MG63 (cell line): ENCODE measurements at regions not wholly inside any gene's neighbourhood (a gene's known extent, or its start where the extent isn't known, plus 50 kb on each side); places are given as distances from the start of the nearest gene placed in this dataset.
"Not testable (repeated sequence)": the region's sequence is repeated elsewhere in the genome, so short reads cannot be mapped to it uniquely, and the experiment has no call there.

Experiments used
- DNase-seq: peaks from one replicate; pipeline ENCODE4 v3.0.0-alpha.2; 2020
- H3K27me3 ChIP-seq: fragments of 250-450 bp; sonication (Bioruptor Pico); 2 replicates; pipeline ENCODE4 v1.5.1; 2020; ENCODE audit warnings: mild to moderate bottlenecking, moderate library complexity
- H3K36me3 ChIP-seq: fragments of 250-450 bp; sonication (Bioruptor Pico); 2 replicates; pipeline ENCODE4 v1.5.1; 2020; ENCODE audit warnings: mild to moderate bottlenecking, moderate library complexity
- H3K4me3 ChIP-seq: fragments of 250-450 bp; sonication (Bioruptor Pico); 2 replicates; pipeline ENCODE4 v1.5.1; 2020; ENCODE audit warnings: mild to moderate bottlenecking, moderate library complexity
- H3K9me3 ChIP-seq: fragments of 250-450 bp; sonication (Bioruptor Pico); 2 replicates; pipeline ENCODE4 v1.5.1; 2020; ENCODE audit warnings: mild to moderate bottlenecking, moderate library complexity

DNA sequence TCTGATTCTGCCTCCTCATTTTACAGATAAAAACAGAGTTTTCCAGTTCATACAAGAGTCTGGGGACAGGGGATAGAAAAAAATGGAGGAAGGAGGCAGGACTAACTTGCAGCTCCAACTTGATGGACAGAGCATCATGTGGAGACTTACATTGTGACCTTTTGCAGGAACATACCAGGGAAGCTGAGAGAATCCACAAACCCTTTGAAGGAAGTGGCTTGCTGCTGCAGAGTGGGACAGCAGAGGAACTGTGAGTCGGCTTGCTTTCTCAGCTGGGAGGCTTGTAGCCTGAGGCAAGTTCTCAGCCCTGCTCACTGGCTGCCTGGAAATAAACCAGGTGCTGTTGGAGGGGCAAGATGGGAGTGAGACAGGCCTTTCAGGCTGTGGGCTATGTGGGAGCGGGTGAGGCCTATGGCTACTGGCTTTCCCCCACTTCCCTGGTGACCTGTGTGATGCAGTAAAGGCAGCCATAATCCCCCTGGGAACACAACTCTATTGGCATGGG is 614.4 kb downstream of the KCTD12 start:
- no peak overlapping the region for H3K4me3 ChIP-seq
- H3K36me3 ChIP-seq: no peaks in the 10 kb centered on the region
- no peak for DNase-seq
- no peaks in the 10 kb centered on the region for H3K27me3 ChIP-seq
- no peaks in the 10 kb centered on the region for H3K9me3 ChIP-seq

DNA sequence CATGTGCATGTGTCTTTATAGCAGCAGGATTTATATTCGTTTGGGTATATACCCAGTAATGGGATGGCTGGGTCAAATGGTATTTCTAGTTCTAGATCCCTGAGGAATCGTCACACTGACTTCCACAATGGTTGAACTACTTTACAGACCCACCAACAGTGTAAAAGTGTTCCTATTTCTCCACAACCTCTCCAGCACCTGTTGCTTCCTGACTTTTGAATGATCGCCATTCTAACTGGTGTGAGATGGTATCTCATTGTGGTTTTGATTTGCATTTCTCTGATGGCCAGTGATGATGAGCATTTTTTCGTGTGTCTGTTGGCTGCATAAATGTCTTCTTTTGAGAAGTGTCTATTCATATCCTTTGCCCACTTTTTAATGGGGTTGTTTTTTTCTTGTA is 617.9 kb downstream of the KCTD12 start:
- not testable (repeated sequence) for H3K27me3 ChIP-seq, H3K4me3 ChIP-seq, H3K9me3 ChIP-seq, DNase-seq, H3K36me3 ChIP-seq

DNA sequence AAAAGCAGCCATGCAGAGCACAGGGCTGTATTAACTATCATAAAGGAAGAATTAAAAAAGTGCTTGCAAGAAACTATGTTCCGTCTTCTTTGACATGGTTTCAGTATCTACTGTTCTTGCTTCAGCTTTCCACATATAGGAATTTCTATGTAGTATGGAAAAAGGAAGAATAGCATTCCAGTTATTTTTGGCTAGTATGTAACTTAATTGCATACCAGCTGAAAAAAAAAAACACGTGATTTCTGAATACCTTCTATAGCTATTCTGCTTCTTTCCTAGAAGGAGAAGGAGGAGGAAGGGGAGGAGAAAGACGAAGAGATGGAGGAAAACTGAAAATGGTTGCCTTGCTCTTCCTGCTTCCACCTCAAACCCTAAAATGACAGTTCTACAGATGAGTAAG is 619.0 kb downstream of the KCTD12 start:
- Histone ChIP-seq H3K36me3 (no peaks in the 10 kb centered on the region), H3K9me3 (no peaks in the 10 kb centered on the region; the same call in 1 of the 2 replicates), H3K4me3 (no peak overlapping the region), H3K27me3 (no peaks in the 10 kb centered on the region)
- DNase-seq: no peak

DNA sequence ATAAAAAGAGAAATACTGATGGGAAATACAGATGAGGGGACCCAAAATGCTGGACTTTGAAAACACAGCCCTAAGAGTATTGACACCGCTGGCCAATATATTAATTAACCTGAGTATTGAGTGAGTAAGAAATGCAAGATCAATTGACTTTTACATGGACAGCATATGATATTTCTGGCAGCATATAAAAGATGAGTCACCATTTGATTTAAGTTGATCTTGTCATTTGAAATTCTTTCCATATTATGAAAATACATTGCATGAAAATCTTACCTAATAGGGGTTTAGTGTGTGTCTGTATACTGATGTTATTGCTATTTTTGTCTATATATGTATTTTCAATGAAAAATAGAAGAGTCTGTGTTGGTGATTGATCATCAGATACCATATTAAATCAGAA is 619.6 kb downstream of the KCTD12 start:
- DNase-seq: no peak
- Histone ChIP-seq H3K27me3 (no peaks in the 10 kb centered on the region), H3K36me3 (no peaks in the 10 kb centered on the region), H3K9me3 (no peaks in the 10 kb centered on the region; the same call in 1 of the 2 replicates), H3K4me3 (no peak overlapping the region)

DNA sequence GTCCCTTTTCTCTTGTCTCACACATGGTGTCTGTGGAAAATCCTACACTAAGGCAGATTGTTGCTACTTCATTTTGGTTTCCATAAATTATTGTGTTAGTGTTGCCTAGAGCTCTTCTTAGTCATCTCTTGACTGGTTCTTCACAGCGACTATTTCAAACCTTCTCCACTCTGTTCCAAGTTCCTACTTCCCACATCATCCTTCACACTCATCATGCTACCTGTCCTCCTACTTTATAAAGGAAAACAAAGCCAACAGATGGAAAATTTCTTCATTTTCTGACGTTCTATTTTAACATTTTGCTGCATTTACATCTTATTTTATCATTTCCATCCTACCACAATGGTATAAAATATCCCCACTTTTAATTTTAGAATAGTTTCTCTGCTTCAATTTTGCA is 614.1 kb downstream of the LMO7 start:
- DNase-seq: no peak
- no peaks in the 10 kb centered on the region for H3K27me3 ChIP-seq
- no peaks in the 10 kb centered on the region for H3K36me3 ChIP-seq
- H3K4me3 ChIP-seq: no peak overlapping the region
- no peaks in the 10 kb centered on the region for H3K9me3 ChIP-seq

DNA sequence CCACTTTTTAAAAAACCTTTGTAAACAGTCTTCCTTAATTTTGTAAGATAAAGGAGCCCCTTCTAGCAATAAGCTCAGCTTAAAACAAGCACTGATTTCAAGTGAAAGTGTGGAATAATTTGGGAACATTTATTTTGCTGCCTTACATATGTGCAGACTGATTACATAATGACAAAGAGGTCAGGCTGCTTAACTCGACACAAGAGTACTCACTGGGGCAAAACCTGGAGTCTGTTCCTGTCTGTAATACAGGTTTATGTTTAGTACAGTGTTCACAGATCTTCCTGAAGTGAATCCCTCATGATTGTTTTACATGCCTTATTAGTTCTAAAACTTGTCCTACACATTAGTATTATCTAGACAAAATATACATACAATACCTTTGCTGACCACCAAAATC is 609.8 kb downstream of the LMO7 start:
- Histone ChIP-seq H3K27me3 (no peaks in the 10 kb centered on the region), H3K36me3 (no peaks in the 10 kb centered on the region), H3K9me3 (no peaks in the 10 kb centered on the region), H3K4me3 (no peak overlapping the region)
- DNase-seq: no peak

DNA sequence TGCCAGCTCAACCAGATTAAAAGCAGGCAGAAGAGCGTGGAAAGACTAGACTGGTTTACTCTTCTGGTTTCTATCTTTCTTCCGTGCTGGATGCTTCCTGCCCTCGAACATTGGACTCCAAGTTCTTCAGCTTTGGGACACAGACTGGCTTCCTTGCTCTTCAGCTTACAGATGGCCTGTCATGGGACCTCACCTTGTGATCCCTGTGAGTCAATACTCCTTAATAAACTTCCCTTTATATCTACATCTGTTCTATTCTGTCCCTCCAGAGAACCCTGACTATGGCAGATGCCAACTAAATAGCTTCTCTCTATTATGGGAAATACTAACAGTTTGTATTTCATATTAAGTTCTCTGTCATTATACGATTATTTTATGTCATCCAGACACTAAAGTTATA is 609.1 kb downstream of the LMO7 start:
- no peaks in the 10 kb centered on the region for H3K27me3 ChIP-seq
- DNase-seq: no peak
- no peak overlapping the region for H3K4me3 ChIP-seq
- no peaks in the 10 kb centered on the region for H3K9me3 ChIP-seq
- no peaks in the 10 kb centered on the region for H3K36me3 ChIP-seq

DNA sequence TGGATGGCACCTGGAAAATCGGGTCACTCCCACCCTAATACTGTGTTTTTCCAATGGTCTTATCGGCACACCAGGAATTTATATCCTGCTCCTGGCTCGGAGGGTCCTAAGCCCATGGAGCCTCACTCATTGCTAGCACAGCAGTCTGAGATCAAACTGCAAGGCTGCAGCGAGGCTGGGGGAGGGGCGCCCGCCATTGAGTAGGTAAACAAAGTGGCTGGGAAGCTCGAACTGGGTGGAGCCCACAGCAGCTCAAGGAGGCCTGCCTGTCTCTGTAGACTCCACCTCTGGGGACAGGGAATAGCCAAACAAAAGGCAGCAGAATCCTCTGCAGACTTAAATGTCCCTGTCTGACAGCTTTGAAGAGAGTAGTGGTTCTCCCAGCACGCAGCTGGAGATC is 607.0 kb downstream of the LMO7 start:
- not testable (repeated sequence) for H3K4me3 ChIP-seq, H3K27me3 ChIP-seq, H3K36me3 ChIP-seq, DNase-seq, H3K9me3 ChIP-seq

DNA sequence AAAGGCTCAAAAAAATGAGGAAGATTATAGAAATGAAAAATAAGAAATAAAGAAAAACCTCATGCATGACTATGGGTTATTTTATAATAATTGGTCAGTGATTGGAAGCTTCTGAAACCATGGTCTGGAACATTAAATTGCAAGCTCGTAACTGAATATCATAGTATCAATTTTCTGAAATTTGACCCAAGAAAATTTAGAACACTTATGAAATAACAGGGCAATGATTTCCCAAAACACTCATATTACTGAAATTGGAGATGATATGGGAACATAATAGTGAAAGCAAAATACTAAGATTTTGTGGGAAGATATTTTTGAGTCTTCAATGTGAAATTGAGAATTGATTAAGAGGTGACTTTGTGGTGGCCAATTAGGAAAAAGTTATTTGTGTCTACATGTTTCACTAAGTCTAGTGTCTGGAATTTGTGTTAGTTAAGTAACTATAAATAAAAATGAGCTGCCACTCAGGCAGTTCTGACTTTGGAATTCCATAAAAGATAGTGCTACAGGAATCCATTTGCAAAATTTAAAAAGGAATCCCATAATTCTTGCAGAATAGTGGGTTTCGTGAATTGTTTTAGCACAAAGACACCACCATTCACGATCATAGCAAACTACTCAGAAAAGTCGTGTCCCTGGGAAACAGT is 603.0 kb downstream of the LMO7 start:
- no peaks in the 10 kb centered on the region for H3K9me3 ChIP-seq
- no peak for DNase-seq

DNA sequence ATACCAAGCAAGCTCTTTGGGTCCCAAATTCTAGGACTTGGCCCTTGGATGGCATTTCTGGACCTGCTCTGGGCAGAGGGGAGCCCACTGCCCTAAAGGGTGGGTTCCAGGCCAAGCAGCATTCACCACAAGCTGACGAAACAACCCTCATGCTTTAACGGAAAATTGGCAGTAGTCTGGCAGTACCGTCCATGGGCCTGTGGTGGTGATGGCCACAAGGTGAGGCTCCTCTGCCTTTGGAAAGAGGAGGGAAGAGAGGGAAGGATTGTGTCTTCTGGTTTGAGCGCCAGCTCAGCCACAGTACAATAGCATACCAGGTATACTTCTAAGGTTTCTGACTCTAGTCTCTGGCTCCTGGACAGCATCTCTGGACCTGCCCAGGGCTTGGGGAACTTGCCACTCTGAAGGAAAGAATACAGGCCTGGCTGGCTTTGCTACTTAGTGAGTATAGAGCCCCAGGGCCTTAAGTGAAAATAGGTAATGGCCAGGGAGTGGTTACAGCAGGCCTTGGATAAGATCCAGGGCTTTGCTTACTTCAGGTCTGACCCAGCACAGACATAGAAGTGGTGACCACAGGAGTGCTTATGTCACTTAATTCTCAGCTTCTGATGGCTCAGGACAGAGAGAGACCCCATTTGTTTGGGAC is 595.5 kb downstream of the LMO7 start:
- Histone ChIP-seq H3K27me3 (no peaks in the 10 kb centered on the region), H3K9me3 (no peaks in the 10 kb centered on the region), H3K4me3 (no peak overlapping the region), H3K36me3 (no peaks in the 10 kb centered on the region)
- DNase-seq: no peak

More for the DNA sequence above, 603.0 kb downstream of the LMO7 start:
- H3K36me3 ChIP-seq: no peaks in the 10 kb centered on the region
- H3K4me3 ChIP-seq: no peak overlapping the region
- no peaks in the 10 kb centered on the region for H3K27me3 ChIP-seq

DNA sequence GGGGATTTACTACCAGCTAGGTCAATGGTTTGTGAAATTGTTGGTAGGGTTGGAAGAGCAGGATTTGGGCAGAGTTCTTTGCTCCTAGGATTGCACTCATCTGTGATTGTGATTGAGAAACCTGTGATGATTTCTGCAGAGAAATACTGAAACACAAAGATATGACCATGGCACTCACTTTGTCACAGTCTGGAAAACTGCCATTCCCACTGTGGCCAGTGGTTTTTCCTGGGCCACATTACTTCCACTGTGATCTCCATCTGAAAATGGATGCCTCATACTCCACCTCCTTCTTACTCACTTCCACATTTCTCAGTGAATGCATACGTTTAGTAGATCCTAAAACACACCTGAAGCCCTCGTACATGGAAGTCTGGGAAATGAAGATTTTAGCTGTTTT is 593.2 kb downstream of the LMO7 start:
- no peak overlapping the region for H3K4me3 ChIP-seq
- no peaks in the 10 kb centered on the region for H3K9me3 ChIP-seq
- no peaks in the 10 kb centered on the region for H3K36me3 ChIP-seq
- no peak for DNase-seq
- no peaks in the 10 kb centered on the region for H3K27me3 ChIP-seq

DNA sequence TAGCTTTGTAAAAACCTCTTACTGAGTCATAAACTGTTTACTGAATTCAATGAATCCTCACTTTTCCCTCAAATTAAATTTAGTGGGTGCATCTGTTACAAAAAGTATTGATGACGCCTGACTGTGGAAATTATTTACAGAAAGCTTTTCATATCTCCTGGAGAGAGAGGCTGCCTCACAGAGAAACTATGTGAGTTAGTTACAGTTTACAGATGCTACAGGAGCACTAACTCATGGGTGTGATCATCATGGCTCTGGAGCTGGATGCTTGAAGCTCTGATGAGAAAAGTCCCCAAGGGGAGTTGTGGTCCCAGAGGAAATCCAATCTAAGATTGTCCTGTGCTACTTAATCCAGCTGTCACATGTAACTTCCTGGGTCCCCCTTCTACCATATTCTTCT is 590.8 kb downstream of the LMO7 start:
- Histone ChIP-seq H3K36me3 (no peaks in the 10 kb centered on the region), H3K4me3 (no peak overlapping the region), H3K9me3 (no peaks in the 10 kb centered on the region), H3K27me3 (no peaks in the 10 kb centered on the region)
- no peak for DNase-seq

DNA sequence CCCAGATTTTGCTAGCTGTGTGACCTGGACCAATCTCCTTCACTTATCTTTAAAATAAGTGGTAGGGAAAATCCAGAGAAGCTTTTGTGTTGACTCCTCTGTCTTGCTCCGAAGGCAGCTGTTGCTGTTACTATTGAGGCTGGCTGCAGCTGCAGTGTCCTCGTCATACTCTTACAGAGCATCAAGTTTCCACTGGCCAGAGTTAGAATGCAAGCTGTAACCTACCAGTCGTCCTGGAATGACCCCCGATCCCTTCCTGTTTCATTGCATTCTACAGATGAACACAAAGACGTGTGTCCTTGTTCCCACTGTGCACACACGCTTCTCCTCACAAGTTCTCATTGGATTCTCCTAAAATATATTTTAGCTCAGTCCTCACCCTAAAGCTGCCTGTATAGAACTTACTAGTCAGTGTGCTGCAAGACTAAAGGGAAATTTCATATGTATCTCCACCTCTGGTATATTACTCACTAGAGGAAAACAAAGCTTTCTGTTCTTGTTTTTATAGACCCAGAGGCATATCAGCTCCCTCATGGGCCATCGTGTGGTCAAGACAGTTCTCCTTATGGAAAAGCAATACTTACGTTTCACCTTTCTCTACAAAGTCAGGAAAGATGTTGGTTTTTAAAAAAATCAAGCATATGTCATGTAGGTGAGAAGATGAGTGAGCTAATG is 589.8 kb downstream of the LMO7 start:
- Histone ChIP-seq H3K27me3 (no peaks in the 10 kb centered on the region), H3K9me3 (no peaks in the 10 kb centered on the region), H3K4me3 (no peak overlapping the region), H3K36me3 (no peaks in the 10 kb centered on the region)
- DNase-seq: no peak

DNA sequence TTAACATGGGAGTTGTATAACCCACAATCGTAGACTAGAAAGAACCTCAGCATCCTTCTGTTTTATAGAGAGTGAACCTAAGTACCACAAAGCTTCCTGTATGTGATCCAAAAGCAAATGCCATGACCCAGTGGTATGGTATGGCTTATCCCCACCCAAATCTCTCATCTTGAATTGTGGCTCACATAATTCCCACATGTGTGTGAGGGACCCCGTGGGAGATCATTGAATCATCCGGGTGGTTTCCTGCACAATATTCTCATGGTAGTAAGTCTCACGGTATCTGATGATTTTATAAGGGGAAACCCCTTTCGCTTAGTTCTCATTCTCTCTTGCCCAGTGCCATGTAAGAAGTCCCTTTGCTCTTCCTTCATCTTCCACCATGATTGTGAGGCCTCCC is 587.9 kb downstream of the LMO7 start:
- no peaks in the 10 kb centered on the region for H3K9me3 ChIP-seq
- DNase-seq: no peak
- H3K4me3 ChIP-seq: no peak overlapping the region
- H3K27me3 ChIP-seq: no peaks in the 10 kb centered on the region
- no peaks in the 10 kb centered on the region for H3K36me3 ChIP-seq

DNA sequence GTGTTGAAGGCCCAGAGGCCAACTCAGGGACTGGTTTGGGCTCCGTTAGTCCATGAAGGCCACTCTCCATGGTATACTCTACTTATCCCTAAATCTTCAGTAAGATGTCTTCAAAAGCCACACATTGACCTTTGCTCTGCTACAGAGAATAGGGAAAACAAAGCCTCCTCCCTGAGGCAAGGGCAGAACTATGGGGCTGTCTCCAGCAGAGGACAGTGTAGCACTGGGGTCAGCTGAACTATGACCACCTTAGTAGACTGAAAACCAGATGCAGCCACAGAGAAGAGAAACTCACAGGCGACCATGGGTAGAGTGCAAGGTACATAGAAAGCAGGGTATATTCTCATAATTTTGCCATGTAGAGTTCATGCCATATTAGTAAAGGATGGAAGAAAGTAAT is 587.4 kb downstream of the LMO7 start:
- H3K4me3 ChIP-seq: no peak overlapping the region
- H3K9me3 ChIP-seq: no peaks in the 10 kb centered on the region
- DNase-seq: no peak
- no peaks in the 10 kb centered on the region for H3K36me3 ChIP-seq
- no peaks in the 10 kb centered on the region for H3K27me3 ChIP-seq

DNA sequence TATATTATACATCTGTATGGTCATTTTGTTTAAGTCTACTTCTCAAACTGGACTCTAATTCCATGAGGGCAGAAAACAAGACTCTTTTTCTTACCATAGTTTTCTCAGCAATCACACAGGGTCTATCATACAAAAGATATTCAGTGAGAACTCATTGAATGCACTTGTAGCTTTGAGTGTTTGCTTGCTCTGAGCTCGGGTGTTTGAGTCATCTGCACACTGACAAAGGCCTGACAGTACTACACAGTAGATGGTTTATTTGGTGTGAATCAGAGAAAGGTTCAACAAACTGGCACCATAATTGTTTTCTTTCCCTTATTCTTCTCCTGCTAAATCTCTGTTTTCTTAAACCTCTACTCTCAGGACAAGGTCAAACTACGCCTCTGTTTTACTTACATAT is 586.4 kb downstream of the LMO7 start:
- Histone ChIP-seq H3K4me3 (no peak overlapping the region), H3K36me3 (no peaks in the 10 kb centered on the region), H3K9me3 (no peaks in the 10 kb centered on the region), H3K27me3 (no peaks in the 10 kb centered on the region)
- DNase-seq: peak; percentile 11

DNA sequence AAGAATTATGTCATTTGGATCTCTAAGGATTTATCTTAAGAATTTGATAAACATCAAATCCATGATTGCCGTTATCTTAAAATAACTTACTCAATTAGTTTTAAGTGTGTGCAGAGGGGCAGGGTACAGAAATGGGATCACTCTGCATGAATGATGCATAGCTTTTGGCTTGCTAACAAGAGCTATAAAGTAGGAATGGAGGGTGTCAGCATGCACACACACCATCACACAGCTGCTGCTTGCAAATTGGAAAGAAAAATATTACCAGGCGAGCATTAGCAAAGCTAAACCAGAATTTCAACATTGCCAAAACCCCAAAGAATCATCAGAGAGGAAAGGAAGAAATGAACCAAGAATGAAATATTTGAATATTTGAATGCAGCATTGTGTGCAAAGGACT is 580.6 kb downstream of the LMO7 start:
- DNase-seq: peak; percentile 4
- Histone ChIP-seq H3K9me3 (no peaks in the 10 kb centered on the region; the same call in 1 of the 2 replicates), H3K36me3 (no peaks in the 10 kb centered on the region), H3K27me3 (no peaks in the 10 kb centered on the region), H3K4me3 (no peak overlapping the region)

DNA sequence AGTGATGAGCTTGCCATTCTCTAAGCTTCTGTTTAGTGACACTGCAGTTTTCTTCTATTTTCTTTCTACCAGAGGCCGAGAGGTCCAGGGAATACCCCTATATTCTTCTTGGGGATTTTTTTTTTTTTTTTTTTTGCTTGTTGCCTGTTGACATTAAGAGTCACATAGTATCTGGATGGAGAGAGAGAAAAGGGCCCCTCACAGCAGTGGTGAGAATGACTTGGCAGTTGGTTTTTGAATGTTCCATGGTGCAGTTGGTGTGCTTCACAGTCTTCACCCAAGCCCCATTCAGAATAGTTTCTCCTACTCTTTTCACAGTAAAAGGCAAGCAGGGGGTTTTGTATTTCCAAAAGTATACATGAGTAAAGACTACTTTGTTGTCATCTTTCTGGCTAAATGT is 577.9 kb downstream of the LMO7 start:
- Histone ChIP-seq H3K27me3 (no peaks in the 10 kb centered on the region), H3K36me3 (no peaks in the 10 kb centered on the region), H3K4me3 (no peak overlapping the region), H3K9me3 (no peaks in the 10 kb centered on the region; the same call in 1 of the 2 replicates)
- no peak for DNase-seq
